Transverse colon (tissue), 4 donors: ENCODE measurements at regions not wholly inside any gene's neighbourhood (a gene's known extent, or its start where the extent isn't known, plus 50 kb on each side); places are given as distances from the start of the nearest gene placed in this dataset.

Experiments
- CTCF ChIP-seq, 5 experiments: fragments of 200-600 bp in 3 of 5; fragments of 450-650 bp in 2 of 5; sonication (generic) in 3 of 5; IDR thresholded peaks; 1 replicate in 2 of 5; 2 replicates in 3 of 5; pipeline ENCODE4 v1.5.1; 2016 to 2017; ENCODE audit warnings: antibody characterized with exemption in 5 of 5, inconsistent platforms in 3 of 5, mild to moderate bottlenecking in 2 of 5, moderate library complexity in 1 of 5
- EP300 ChIP-seq: sonication (generic); formaldehyde crosslinking; IDR thresholded peaks from one replicate; pipeline ENCODE4 v1.6.1; 2017; ENCODE audit warnings: antibody characterized with exemption, low read depth
- POLR2A ChIP-seq: fragments of 450-650 bp; IDR thresholded peaks from one replicate; pipeline ENCODE4 v1.6.1; 2016; ENCODE audit warnings: antibody characterized with exemption, mild to moderate bottlenecking, moderate library complexity
- POLR2AphosphoS5 ChIP-seq, 3 donors: sonication (generic); formaldehyde crosslinking; IDR thresholded peaks; one replicate each; pipeline ENCODE4 v1.6.1; 2016; ENCODE audit warnings: antibody characterized with exemption in 3 of 3

- TF ChIP-seq POLR2A (no peak), CTCF (IDR thresholded peaks at IDR 0.05) (no peak), EP300 (no peak), POLR2AphosphoS5 (IDR thresholded peaks at IDR 0.05) (no peak)
Observed at GRCh38 chr12:127660961-127661360, 606.0 kb upstream of the TMEM132C start.
